ENCODE measurements at regions not wholly inside any gene's neighbourhood (a gene's known extent, or its start where the extent isn't known, plus 50 kb on each side); places are given as distances from the start of the nearest gene placed in this dataset.

- DNase-seq (ENCODE audit: low read depth in 2 of 2) = no peak
- Histone ChIP-seq H3K27ac (ENCODE audit: insufficient read depth, low read length) (no peak overlapping the region), H3K4me1 (ENCODE audit: control insufficient read depth, extremely low read depth, insufficient read depth, low read length) (no peaks in the 10 kb centered on the region), H3K4me2 (ENCODE audit: extremely low read depth, insufficient read depth, low read length) (no peak overlapping the region), H3K4me3 (replicated peaks in 1 of 4; ENCODE audit: control extremely low read depth in 1 of 4, insufficient read depth in 1 of 4, low read depth in 3 of 4, low read length in 4 of 4) (no peak overlapping the region), H3K9me3 (ENCODE audit: control insufficient read depth, insufficient read depth, low read depth, low read length) (no peaks in the 10 kb centered on the region), H4K20me1 (ENCODE audit: control insufficient read depth, extremely low read depth, insufficient read depth, low read length) (no peaks in the 10 kb centered on the region), H3K79me2 (ENCODE audit: control insufficient read depth, insufficient read depth, low read length) (no peaks in the 10 kb centered on the region), H2AFZ (ENCODE audit: low read length) (no peak overlapping the region), H3K36me3 (ENCODE audit: control insufficient read depth, insufficient read depth, low read length) (no peaks in the 10 kb centered on the region), H3K9ac (ENCODE audit: insufficient read depth, low read length) (no peak overlapping the region), H3K27me3 (ENCODE audit: control insufficient read depth, insufficient read depth, low read length) (no peaks in the 10 kb centered on the region)
- no peak for TF ChIP-seq CTCF (conservative IDR thresholded peaks at IDR 0.05 in 1 of 2, IDR thresholded peaks at IDR 0.05 in 1 of 2; ENCODE audit: low read depth in 1 of 2, low read length in 2 of 2)
- no peak for TF ChIP-seq EZH2 (IDR thresholded peaks at IDR 0.05; ENCODE audit: low read length, missing control alignments)
Observed at GRCh38 chr6:106730264-106730663, 100.9 kb downstream of the QRSL1 start.

GRCh38 chr6:106729841-106730240, 100.5 kb downstream of the QRSL1 start:
- Histone ChIP-seq H3K9ac (ENCODE audit: insufficient read depth, low read length) (no peak overlapping the region), H3K4me3 (replicated peaks in 1 of 4; ENCODE audit: control extremely low read depth in 1 of 4, insufficient read depth in 1 of 4, low read depth in 3 of 4, low read length in 4 of 4) (no peak overlapping the region), H3K4me2 (ENCODE audit: extremely low read depth, insufficient read depth, low read length) (no peak overlapping the region), H2AFZ (ENCODE audit: low read length) (no peak overlapping the region), H3K27me3 (ENCODE audit: control insufficient read depth, insufficient read depth, low read length) (no peaks in the 10 kb centered on the region), H4K20me1 (ENCODE audit: control insufficient read depth, extremely low read depth, insufficient read depth, low read length) (no peaks in the 10 kb centered on the region), H3K4me1 (ENCODE audit: control insufficient read depth, extremely low read depth, insufficient read depth, low read length) (no peaks in the 10 kb centered on the region), H3K36me3 (ENCODE audit: control insufficient read depth, insufficient read depth, low read length) (no peaks in the 10 kb centered on the region), H3K9me3 (ENCODE audit: control insufficient read depth, insufficient read depth, low read depth, low read length) (no peaks in the 10 kb centered on the region), H3K27ac (ENCODE audit: insufficient read depth, low read length) (no peak overlapping the region), H3K79me2 (ENCODE audit: control insufficient read depth, insufficient read depth, low read length) (no peaks in the 10 kb centered on the region)
- TF ChIP-seq EZH2 (IDR thresholded peaks at IDR 0.05; ENCODE audit: low read length, missing control alignments) = no peak
- TF ChIP-seq CTCF (conservative IDR thresholded peaks at IDR 0.05 in 1 of 2, IDR thresholded peaks at IDR 0.05 in 1 of 2; ENCODE audit: low read depth in 1 of 2, low read length in 2 of 2) = no peak
- DNase-seq (ENCODE audit: low read depth in 2 of 2) = no peak

- Histone ChIP-seq H3K79me2 (ENCODE audit: control insufficient read depth, insufficient read depth, low read length) (no peaks in the 10 kb centered on the region), H3K9me3 (ENCODE audit: control insufficient read depth, insufficient read depth, low read depth, low read length) (no peaks in the 10 kb centered on the region), H3K4me1 (ENCODE audit: control insufficient read depth, extremely low read depth, insufficient read depth, low read length) (no peaks in the 10 kb centered on the region), H4K20me1 (ENCODE audit: control insufficient read depth, extremely low read depth, insufficient read depth, low read length) (no peaks in the 10 kb centered on the region), H3K36me3 (ENCODE audit: control insufficient read depth, insufficient read depth, low read length) (no peaks in the 10 kb centered on the region), H3K27me3 (ENCODE audit: control insufficient read depth, insufficient read depth, low read length) (no peaks in the 10 kb centered on the region), H3K27ac (ENCODE audit: insufficient read depth, low read length) (no peak overlapping the region), H2AFZ (ENCODE audit: low read length) (no peak overlapping the region), H3K4me2 (ENCODE audit: extremely low read depth, insufficient read depth, low read length) (no peak overlapping the region), H3K9ac (ENCODE audit: insufficient read depth, low read length) (no peak overlapping the region), H3K4me3 (replicated peaks in 1 of 4; ENCODE audit: control extremely low read depth in 1 of 4, insufficient read depth in 1 of 4, low read depth in 3 of 4, low read length in 4 of 4) (no peak overlapping the region)
- no peak for TF ChIP-seq EZH2 (IDR thresholded peaks at IDR 0.05; ENCODE audit: low read length, missing control alignments)
- TF ChIP-seq CTCF (conservative IDR thresholded peaks at IDR 0.05 in 1 of 2, IDR thresholded peaks at IDR 0.05 in 1 of 2; ENCODE audit: low read depth in 1 of 2, low read length in 2 of 2) = no peak
- DNase-seq (ENCODE audit: low read depth in 2 of 2) = no peak
Observed at GRCh38 chr6:106728296-106728870, 99.0 kb downstream of the QRSL1 start.
